ENCODE measurements at regions not wholly inside any gene's neighbourhood (a gene's known extent, or its start where the extent isn't known, plus 50 kb on each side); places are given as distances from the start of the nearest gene placed in this dataset.

- TF ChIP-seq E2F5 (CRISPR knock-in tag; IDR thresholded peaks at IDR 0.05) (no peak), PREB (CRISPR knock-in tag; IDR thresholded peaks at IDR 0.05; ENCODE audit: borderline replicate concordance) (no peak), IRF2 (CRISPR knock-in tag; IDR thresholded peaks at IDR 0.05; ENCODE audit: borderline replicate concordance, low read depth) (no peak), PRDM15 (CRISPR knock-in tag; IDR thresholded peaks at IDR 0.05) (no peak), ATF2 (CRISPR knock-in tag; IDR thresholded peaks at IDR 0.05; ENCODE audit: borderline replicate concordance, low read depth) (no peak), E2F1 (CRISPR knock-in tag; IDR thresholded peaks at IDR 0.05) (no peak), GABPB1 (CRISPR knock-in tag; IDR thresholded peaks at IDR 0.05) (no peak)
Observed at GRCh38 chr18:65975536-65975935, 224.7 kb downstream of the CDH7 start (continued).

GRCh38 chr18:65974758-65975157 is 223.9 kb downstream of the CDH7 start:
- ChIA-PET POLR2A (no interaction called here), CTCF (no interaction called here)
- peaks cover 5% of the 10 kb centered on the region; the same call in 1 of the 2 replicates for H3K4me1 Mint-ChIP-seq
- no peaks in the 10 kb centered on the region for H3K36me3 Mint-ChIP-seq
- DNase-seq (ENCODE audit: low spot score) (no peak), ATAC-seq (no peak)
- no peak overlapping the region for H3K27ac Mint-ChIP-seq
- H3K4me3 Mint-ChIP-seq: no peak overlapping the region
- TF ChIP-seq CREB1 (CRISPR knock-in tag; IDR thresholded peaks at IDR 0.05): no peak
- no peaks in the 10 kb centered on the region for H3K27me3 Mint-ChIP-seq (ENCODE audit: low read depth)
- H3K9me3 Mint-ChIP-seq: no peaks in the 10 kb centered on the region

- H3K36me3 Mint-ChIP-seq: no peaks in the 10 kb centered on the region
- no peak overlapping the region for H3K27ac Mint-ChIP-seq
- H3K9me3 Mint-ChIP-seq: no peaks in the 10 kb centered on the region
- TF ChIP-seq RELA (CRISPR knock-in tag; IDR thresholded peaks at IDR 0.05; ENCODE audit: borderline replicate concordance) (no peak), CTCF (IDR thresholded peaks at IDR 0.05) (peak; percentile 37; the same call in 1 of the 2 replicates)
- no peak overlapping the region for H3K4me3 Mint-ChIP-seq
- ATAC-seq (peak; percentile 41; the same call in 1 of the 2 replicates), DNase-seq (ENCODE audit: low spot score) (peak; percentile 15)
- ChIA-PET POLR2A (no interaction called here), CTCF (interaction anchor here (0.7 kb wide), 1 partner anchor 29 kb away, joined by 3 read pairs; no protein-coding TSS in a partner anchor)
- peaks cover 2% of the 10 kb centered on the region for H3K4me1 Mint-ChIP-seq
- H3K27me3 Mint-ChIP-seq (ENCODE audit: low read depth): no peaks in the 10 kb centered on the region
Observed at GRCh38 chr18:65968239-65969004, 217.6 kb downstream of the CDH7 start.

All from WTC11 (cell line).